ENCODE measurements at regions not wholly inside any gene's neighbourhood (a gene's known extent, or its start where the extent isn't known, plus 50 kb on each side); places are given as distances from the start of the nearest gene placed in this dataset.

DNA sequence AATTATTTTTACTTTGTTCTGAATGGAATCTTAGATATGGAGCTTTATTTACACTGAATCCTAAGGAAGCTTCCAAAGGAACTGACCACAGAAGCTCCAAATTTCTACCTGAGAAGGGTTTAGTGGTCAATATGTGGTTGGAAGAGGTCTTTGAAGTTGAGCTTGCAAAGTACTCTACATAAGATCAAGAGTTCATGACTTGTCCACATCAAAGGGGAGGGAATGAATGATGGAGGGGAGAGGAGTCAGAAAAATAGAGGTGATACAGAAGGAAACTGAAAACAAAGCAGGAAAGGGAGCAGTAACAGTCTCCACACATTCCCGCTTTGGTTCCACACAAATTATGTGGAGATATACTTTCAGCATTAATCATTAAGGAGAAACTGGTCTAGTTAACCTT, 450.9 kb downstream of the HINT1 start:
- H3K27ac ChIP-seq: no peak overlapping the region
- ATAC-seq (no peak), DNase-seq (no peak)
- TF ChIP-seq, protein P1, sequence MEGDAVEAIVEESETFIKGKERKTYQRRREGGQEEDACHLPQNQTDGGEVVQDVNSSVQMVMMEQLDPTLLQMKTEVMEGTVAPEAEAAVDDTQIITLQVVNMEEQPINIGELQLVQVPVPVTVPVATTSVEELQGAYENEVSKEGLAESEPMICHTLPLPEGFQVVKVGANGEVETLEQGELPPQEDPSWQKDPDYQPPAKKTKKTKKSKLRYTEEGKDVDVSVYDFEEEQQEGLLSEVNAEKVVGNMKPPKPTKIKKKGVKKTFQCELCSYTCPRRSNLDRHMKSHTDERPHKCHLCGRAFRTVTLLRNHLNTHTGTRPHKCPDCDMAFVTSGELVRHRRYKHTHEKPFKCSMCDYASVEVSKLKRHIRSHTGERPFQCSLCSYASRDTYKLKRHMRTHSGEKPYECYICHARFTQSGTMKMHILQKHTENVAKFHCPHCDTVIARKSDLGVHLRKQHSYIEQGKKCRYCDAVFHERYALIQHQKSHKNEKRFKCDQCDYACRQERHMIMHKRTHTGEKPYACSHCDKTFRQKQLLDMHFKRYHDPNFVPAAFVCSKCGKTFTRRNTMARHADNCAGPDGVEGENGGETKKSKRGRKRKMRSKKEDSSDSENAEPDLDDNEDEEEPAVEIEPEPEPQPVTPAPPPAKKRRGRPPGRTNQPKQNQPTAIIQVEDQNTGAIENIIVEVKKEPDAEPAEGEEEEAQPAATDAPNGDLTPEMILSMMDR (IDR thresholded peaks at IDR 0.05): no peak
- no peak overlapping the region for H3K4me3 ChIP-seq
- no peaks in the 10 kb centered on the region for H3K9me3 ChIP-seq
- H3K36me3 ChIP-seq: no peaks in the 10 kb centered on the region
- intact Hi-C loops (cut with DNase I): no loop called here
- no peaks in the 10 kb centered on the region for H3K4me1 ChIP-seq
- H3K27me3 ChIP-seq: no peaks in the 10 kb centered on the region
- WGBS, 2 donors: 95% methylated on average over 1 of the region's 1 CpG

DNA sequence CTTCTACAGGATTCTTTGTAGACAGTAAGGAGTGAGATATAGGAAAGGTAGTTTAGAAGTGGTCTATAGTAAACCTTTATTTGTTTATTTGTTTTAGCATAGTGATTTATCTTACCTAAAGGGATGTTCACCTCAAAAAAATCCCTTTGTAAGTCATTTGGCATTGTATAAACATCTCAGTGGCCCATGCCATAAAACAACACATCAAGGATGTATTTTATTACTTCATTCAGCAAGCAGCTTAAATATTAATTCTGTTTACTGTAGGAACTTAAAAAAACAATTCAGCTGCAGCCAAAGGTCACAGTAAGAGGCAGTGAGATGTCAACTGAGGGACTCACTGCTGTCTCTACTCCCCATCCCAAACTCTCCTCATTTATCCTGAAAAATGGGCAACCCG, 452.7 kb downstream of the HINT1 start:
- Histone ChIP-seq H3K9me3 (no peaks in the 10 kb centered on the region), H3K4me3 (no peak overlapping the region), H3K27ac (no peak overlapping the region), H3K27me3 (no peaks in the 10 kb centered on the region), H3K36me3 (no peaks in the 10 kb centered on the region), H3K4me1 (no peaks in the 10 kb centered on the region)
- ATAC-seq (no peak), DNase-seq (no peak)
- intact Hi-C loops (cut with DNase I): no loop called here
- WGBS, 2 donors: 83 to 87% methylated on average over 1 of the region's 1 CpG
- TF ChIP-seq, protein P1 (IDR thresholded peaks at IDR 0.05): no peak

DNA sequence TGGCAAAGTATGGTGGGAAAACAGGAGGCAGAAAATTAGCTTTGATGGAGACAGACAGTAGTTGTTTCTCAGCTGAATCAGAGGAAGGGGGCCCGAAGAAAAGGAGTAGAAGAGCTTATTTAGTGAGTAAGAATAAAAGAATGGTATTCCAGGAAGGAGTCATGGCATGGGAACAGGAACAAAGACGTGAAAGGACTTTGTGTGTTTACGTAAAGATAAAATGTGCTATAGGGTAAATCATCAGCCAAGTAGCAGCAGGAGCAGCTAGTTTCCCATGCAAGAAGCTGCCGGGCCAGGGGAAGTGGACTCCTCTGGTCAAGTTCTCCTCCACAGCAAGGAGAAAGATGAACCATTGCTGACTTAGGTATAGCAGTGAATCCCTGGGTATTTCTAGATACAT, 454.5 kb downstream of the HINT1 start:
- TF ChIP-seq, protein P1 (IDR thresholded peaks at IDR 0.05): no peak
- DNase-seq: no peak
- no peak for ATAC-seq
- Histone ChIP-seq H3K4me1 (no peaks in the 10 kb centered on the region), H3K9me3 (no peaks in the 10 kb centered on the region), H3K36me3 (no peaks in the 10 kb centered on the region), H3K4me3 (no peak overlapping the region), H3K27ac (no peak overlapping the region), H3K27me3 (no peaks in the 10 kb centered on the region)
- intact Hi-C loops (cut with DNase I): no loop called here
- WGBS, 2 donors: 52 to 58% methylated on average over 4 of the region's 4 CpGs

DNA sequence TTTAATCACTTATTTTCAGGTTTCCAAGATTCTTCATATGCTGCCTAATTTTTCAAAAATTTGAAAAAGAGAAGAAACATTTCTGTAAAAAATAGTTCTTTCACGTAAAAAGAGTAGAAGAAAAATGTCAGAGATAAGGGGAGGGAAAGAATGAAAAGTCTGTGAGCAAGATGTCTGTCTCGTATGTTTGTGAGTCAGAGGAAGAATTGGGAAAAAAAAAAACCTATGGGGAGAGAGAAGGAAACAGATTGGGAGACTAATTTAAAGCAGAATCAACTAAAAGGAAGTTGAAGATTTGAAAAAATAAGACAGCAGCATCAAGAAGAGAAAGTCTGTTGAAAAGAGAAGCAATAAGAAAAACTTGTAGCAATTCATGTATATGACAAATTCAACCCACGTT, 456.3 kb downstream of the HINT1 start:
- ATAC-seq (no peak), DNase-seq (no peak)
- 50 to 62% methylated on average over 3 of the region's 3 CpGs for WGBS, 2 donors
- Histone ChIP-seq H3K4me3 (no peak overlapping the region), H3K36me3 (no peaks in the 10 kb centered on the region), H3K4me1 (no peaks in the 10 kb centered on the region), H3K27me3 (no peaks in the 10 kb centered on the region), H3K9me3 (no peaks in the 10 kb centered on the region), H3K27ac (no peak overlapping the region)
- TF ChIP-seq, protein P1 (IDR thresholded peaks at IDR 0.05): no peak
- intact Hi-C loops (cut with DNase I): no loop called here

DNA sequence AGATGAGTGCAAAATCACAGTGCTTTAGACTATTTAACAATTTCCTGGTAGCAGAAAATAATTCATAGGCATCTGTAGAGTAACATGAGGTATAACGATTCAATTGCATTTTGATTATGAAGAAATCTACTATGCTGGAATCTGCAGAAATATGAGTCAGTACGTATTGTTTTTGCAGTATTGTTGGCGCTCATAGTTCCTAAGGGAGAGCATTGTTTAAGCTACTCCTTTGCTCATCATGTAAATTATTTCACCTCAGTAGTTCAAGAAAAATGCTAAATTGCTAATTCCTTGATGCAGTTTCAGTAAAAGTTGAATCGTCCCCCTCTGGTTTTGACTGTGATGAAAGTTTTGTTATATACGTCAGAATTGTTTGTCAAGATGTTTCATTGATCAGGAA, 458.4 kb downstream of the HINT1 start:
- intact Hi-C loops (cut with DNase I): no loop called here
- no peaks in the 10 kb centered on the region for H3K27me3 ChIP-seq
- H3K27ac ChIP-seq: no peak overlapping the region
- DNase-seq (no peak), ATAC-seq (no peak)
- H3K9me3 ChIP-seq: peaks cover 0 to 10% (median 0%) of the 10 kb centered on the region in 11 donors
- H3K4me1 ChIP-seq: no peaks in the 10 kb centered on the region
- no peaks in the 10 kb centered on the region for H3K36me3 ChIP-seq
- TF ChIP-seq, protein P1 (IDR thresholded peaks at IDR 0.05): no peak
- no peak overlapping the region for H3K4me3 ChIP-seq
- 71 to 76% methylated on average over 5 of the region's 5 CpGs for WGBS, 2 donors

All from heart right ventricle (tissue), 16 donors.